Dedifferentiated amniotic fluid mesenchymal stem cell (primary cell): ENCODE measurements at regions not wholly inside any gene's neighbourhood (a gene's known extent, or its start where the extent isn't known, plus 50 kb on each side); places are given as distances from the start of the nearest gene placed in this dataset.
"Not testable (repeated sequence)": the region's sequence is repeated elsewhere in the genome, so short reads cannot be mapped to it uniquely, and the experiment has no call there.

ENCODE experiments used
- DNase-seq: peaks from one replicate; pipeline ENCODE4 v3.0.0-alpha.2; 2016; ENCODE audit errors: extremely low spot score

DNA sequence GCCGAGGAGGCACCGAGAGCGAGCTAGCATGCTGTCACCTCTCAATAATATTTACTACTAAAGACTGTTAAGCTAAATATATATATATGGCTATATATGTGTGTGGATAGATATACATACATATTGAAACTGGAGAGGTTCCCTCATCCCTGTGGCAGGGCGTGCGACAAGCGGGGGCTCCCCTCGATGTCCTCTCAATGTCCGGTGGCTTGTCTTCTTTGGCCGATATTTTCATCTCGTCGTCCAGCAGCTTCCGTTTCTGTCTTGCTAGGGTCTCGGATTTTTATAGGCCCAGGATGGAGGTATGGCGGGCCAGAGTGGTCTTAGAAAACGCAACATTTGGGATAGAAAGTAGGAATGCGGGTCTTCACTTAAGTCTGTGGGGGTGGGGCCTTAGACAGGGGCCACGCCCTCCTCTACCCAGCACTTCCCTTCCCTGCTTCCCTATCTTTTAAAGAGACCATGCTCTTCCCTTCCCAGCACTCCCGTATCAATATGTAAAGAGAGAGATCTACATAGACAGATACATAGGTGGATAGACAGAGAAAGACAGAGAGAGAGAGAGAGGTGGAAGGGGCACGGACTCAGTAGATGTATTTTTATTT is 866.8 kb downstream of the DSC3 start:
- no peak for DNase-seq

- DNase-seq, result no peak
Observed at GRCh38 chr18:30175061-30175574, 867.4 kb downstream of the DSC3 start.

DNA sequence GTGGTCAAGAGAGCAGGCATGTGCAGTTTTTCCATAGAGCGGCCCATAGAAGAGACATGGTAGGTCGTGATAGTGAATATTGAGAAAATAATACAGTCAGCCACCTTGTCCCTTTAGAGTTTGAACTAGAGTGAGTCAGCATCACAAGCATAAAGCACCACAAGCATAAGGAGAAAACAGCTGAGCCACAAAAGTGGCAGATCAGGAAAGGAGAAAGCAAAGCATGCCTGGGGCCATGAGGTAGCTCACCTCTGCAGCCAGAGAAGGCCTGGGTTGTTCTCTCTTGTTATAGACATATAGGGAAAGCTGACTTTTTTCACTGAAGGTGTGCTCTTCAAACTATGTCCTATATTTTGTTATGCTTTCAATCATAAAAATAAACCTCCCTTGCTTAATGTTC is 879.0 kb downstream of the DSC3 start:
- DNase-seq, result no peak

- DNase-seq, result no peak
Observed at GRCh38 chr18:30160124-30160523, 882.4 kb downstream of the DSC3 start.

DNA sequence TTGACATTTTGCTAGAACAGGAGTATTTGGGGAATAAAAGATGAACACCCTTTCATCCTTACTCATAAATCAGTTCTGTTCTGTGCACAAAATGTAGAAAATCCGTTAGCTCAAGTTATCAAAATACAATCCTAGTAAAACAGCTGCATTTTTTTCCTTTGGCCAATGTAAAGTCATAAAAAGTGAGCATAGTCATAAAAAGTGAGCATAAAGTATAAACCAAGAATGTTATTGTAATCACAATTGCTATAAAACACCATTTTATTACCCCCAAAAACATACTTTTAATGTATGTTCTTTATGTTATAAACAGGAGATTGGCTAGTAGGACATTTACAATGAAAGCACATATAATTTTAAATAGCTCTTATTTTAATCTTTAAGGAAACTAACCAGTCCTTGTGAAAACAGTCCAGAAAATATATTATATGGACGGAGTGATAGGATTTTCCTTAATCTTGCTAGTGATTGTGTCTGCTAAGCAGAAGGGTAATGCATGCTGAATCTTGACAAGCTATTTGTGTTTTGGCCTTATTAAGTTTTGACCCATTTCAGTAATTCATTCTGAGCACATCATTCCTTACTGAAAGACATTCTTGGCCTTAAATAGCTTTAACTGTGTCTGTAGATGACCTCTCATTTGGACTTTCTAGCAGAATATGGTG is 891.8 kb downstream of the DSC3 start:
- DNase-seq, result no peak

DNA sequence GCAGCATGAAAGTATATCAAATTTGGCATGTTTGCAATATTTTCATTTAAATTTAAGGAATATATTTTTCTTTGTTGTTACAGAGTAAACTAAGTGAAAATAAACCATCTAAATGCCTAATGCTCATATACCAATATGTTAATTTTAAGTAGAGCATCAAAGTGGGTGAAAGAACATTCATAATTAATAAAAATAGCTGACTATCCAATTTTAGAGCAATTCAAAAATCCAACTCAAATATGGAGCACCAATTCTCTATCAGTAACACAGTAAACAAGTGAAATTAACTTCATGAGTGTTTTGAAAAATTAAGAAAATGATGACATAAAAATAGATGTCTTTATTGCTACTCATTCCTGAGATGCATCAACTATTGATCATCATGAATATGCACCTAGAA is 893.0 kb downstream of the DSC3 start:
- DNase-seq, result no peak

- DNase-seq, result no peak
Observed at GRCh38 chr18:30142870-30143269, 899.7 kb downstream of the DSC3 start.

DNA sequence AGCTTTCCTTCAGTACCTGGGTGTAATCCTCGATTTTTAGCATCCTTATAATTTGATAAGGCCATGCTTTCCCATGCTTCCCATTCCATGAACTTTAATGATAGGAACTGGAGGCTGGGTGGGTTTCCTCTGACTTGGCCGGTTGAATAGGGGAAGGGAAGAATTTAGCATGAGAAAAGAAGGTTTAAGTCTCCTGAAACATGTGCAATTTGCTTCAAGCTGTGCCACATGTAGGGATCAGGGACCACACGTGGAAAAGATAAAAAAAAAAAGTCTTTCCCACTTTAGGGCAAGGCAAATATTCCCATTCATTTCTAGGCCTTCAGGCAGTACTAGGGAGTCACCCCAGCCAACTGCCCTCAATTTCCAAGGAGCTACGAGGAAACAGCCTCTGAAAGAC is 900.3 kb downstream of the DSC3 start:
- no peak for DNase-seq

GRCh38 chr18:30141506-30141905 is 901.0 kb downstream of the DSC3 start:
- not testable (repeated sequence) for DNase-seq

GRCh38 chr18:30139631-30140287 is 902.8 kb downstream of the DSC3 start:
- DNase-seq, result no peak

DNA sequence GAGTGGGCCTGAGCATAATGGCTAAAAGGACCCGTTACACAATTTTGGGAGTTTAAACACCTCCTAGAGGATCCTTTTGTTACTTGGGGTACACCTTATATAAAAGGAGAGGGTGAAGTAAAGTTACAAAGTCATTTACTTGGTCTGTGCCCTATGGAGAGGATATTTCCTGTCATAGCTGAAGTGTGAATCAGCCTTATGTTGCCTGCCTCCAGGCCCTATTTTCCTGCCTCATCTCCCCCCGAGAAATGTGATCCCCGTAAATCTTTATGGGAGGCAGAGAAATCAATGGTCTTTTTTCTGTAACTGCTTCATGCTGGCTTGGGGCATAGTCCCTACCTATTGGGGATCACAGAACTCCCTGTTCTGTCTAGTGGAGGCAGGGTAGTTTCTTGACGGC is 906.6 kb downstream of the DSC3 start:
- DNase-seq, result no peak

DNA sequence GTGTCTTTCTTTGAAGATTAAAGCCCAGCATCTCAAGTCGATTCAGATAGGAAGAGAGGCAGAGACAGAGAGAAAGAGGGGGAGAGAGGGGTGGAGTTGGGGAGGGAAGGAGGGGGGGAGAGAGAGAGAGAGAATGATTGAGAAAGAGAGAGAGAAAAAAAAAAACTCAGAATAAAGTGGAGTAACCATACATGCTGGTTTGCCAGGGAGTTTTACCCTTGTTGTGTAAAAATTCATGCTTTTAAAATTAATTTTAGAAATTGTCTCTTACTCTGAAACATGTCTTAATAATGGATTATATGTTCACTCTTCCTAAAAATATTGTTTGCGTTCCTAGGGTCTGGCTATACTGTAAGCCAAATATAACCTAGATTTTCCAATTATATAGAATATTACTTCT is 908.5 kb downstream of the DSC3 start:
- DNase-seq, result no peak

- no peak for DNase-seq
Observed at GRCh38 chr18:30132959-30133358, 909.6 kb downstream of the DSC3 start.

GRCh38 chr18:30121397-30121796 is 921.1 kb downstream of the DSC3 start:
- DNase-seq, result no peak

- DNase-seq, result no peak
Observed at GRCh38 chr18:30113454-30113853, 929.1 kb downstream of the DSC3 start.

DNA sequence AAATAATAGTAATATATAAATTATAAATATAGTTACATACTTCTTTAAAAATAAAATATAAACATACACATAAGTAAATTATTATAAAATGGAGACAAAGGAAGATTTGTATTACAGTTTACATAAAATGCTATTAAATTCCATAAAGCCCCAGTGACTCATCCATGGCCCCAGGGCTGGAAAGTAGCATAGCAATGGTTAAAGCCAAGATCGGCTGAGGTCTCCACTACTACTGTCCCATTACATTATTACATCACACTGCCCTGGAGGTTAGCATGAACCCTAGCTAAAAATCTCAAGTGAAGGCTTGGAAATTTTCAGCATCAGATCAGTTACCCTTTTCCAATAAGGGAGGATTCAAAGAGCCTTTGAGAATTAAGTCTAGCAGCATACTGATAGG is 936.2 kb downstream of the DSC3 start:
- DNase-seq, result no peak

- DNase-seq, result no peak
Observed at GRCh38 chr18:30103881-30104280, 938.7 kb downstream of the DSC3 start.

- no peak for DNase-seq
Observed at GRCh38 chr18:30096796-30097195, 945.7 kb downstream of the DSC3 start.

DNA sequence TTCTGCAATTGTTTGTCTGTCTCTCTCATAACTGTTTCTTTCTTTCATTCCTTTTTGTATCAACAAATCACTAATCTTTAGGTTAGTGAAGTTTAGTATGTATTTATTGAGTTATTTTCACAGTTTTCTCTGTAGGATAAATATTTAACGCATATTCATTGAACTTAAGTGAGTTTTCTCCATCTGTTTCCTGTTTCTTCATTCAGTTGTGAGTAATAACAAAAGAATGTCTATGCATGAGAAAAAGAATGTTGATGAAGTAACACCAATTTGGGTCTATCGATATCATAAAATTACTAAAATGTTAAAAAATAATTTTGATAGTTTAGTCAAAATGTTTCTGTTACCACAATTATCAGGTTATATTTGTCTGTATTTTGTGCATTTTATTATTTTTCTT is 948.0 kb downstream of the DSC3 start:
- peak; percentile 51 for DNase-seq

DNA sequence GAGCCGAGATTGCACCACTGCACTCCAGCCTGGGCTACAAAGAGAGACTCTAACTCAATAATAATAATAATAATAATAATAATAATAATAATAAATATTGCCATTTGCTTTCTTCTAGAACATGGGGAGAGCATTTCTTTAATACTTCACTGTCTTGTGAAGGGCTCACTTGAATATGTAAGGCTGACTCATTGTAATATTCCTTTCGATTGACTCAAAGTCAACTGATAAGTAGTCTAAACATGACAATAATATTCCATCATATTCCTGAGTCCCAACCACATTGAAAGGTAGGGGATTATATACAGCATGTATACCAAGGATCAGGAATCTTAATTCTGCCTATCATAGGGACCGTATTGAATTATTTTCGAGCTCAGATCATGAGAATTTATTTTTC is 949.2 kb downstream of the DSC3 start:
- DNase-seq, result no peak

GRCh38 chr18:30088238-30089015 is 954.1 kb downstream of the DSC3 start:
- DNase-seq, result no peak

DNA sequence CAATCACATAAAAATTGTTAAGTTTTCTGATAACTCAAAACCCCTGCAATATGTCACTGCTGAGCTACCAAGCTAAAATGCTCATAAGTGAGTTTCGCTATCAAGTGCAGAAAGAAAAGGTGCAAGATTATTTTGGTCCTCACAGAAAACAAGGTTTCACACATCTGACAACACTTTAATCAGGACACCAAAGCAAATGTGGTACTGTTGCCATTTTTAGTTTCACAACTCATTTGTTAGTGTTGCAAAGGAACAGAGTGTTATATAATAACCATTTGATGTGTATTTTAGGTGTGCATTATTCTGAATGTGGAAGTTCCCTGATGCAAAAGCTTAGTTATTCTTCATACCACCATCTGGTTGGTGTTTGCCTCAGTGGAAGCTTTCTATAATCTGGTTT is 956.2 kb downstream of the DSC3 start:
- DNase-seq, result no peak
